ENCODE measurements at regions not wholly inside any gene's neighbourhood (a gene's known extent, or its start where the extent isn't known, plus 50 kb on each side); places are given as distances from the start of the nearest gene placed in this dataset.

DNA sequence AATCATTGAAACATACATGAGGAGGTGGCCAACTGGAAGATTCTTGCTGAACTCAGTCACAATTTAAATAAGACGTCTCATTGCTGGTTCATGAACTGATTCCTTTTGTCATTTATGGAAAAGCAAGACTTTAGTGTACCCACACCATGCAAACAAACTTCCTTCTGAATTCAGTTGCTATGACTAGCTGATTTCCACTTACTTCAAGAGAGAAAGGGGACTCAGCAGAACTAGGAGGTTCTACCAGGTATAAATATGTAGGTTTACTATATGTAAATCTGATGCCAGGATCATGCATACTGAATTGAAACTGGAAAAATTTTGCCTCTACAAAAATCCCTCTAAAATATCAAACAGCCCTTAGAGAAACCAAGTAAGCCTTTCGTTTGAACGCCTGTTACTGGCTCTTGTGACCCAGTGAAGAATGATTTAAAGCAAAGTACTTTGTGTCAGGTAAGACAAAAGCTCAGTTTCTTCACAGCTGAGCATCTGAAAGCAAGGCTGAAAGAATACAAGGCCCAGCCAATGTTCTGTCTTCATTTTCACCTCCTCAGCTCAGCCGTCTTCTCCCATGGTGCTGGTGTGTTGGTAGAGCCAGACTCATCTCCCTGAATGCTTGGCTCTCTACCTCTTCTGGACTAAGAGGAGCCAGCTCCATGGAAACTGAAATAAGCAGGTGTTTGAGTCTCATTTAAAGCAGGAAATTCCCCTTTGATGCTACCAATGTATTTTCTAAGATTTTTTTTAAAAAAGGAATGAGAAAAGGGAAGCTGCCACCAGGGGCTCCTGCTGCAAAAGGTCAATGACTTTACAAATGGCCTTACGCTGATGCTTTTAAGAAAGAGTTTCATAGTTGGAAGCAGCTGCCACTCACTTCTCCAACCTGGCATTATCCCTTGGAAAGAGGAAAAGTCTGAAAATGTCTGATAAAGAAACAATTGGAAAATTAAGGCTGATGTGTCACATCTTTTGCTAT lies 301.6 kb downstream of the EFHB start:
- DNase-seq (ENCODE audit: low read depth), result no peak
- no peak overlapping the region for H3K4me3 ChIP-seq (ENCODE audit: low read depth, low read length)
- TF ChIP-seq, protein P1, sequence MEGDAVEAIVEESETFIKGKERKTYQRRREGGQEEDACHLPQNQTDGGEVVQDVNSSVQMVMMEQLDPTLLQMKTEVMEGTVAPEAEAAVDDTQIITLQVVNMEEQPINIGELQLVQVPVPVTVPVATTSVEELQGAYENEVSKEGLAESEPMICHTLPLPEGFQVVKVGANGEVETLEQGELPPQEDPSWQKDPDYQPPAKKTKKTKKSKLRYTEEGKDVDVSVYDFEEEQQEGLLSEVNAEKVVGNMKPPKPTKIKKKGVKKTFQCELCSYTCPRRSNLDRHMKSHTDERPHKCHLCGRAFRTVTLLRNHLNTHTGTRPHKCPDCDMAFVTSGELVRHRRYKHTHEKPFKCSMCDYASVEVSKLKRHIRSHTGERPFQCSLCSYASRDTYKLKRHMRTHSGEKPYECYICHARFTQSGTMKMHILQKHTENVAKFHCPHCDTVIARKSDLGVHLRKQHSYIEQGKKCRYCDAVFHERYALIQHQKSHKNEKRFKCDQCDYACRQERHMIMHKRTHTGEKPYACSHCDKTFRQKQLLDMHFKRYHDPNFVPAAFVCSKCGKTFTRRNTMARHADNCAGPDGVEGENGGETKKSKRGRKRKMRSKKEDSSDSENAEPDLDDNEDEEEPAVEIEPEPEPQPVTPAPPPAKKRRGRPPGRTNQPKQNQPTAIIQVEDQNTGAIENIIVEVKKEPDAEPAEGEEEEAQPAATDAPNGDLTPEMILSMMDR (IDR thresholded peaks at IDR 0.05; ENCODE audit: insufficient read depth, low read depth, low read length), result no peak

DNA sequence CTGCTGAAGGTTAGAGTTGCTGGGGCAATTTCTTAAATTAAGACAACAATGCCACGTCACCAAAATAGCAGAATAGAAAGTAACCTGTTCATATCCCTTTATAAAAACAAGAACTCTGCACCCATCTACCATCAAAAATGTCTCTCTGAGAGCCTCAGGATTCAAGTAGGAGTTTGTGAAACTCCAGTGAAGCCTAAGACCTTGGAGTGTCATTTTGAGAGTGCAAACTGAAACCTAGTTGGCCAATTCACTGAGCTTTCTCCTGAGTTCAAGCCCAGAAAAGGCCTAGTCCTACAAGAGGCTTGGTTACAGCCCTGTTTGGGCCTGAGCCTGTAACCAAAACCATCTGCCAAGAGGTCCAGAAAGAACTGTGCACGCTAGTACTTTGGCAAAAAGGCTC lies 335.1 kb downstream of the EFHB start:
- no peak for DNase-seq (ENCODE audit: low read depth)
- no peak overlapping the region for H3K4me3 ChIP-seq (ENCODE audit: low read depth, low read length)
- TF ChIP-seq, protein P1 (IDR thresholded peaks at IDR 0.05; ENCODE audit: insufficient read depth, low read depth, low read length), result no peak

DNA sequence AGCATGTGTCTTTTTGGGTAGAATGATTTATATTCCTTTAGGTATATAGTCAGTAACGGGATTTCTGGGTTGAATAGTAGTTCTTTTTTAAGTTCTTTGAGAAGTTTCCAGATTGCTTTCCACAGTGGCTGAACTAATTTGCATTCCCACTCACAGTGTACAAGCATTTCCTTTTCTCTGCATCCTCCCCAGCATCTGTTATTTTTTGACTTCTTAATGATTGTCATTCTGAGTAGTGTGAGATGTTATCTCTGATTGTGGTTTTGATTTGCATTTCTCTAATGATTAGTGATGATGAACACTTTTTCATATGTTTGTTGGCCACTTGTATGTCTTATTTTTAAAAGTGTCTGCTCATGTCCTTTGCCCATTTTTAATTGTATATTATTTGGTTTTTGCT lies 337.6 kb downstream of the EFHB start:
- DNase-seq (ENCODE audit: low read depth), result no peak
- H3K4me3 ChIP-seq (ENCODE audit: low read depth, low read length), result no peak overlapping the region
- TF ChIP-seq, protein P1 (IDR thresholded peaks at IDR 0.05; ENCODE audit: insufficient read depth, low read depth, low read length), result no peak

DNA sequence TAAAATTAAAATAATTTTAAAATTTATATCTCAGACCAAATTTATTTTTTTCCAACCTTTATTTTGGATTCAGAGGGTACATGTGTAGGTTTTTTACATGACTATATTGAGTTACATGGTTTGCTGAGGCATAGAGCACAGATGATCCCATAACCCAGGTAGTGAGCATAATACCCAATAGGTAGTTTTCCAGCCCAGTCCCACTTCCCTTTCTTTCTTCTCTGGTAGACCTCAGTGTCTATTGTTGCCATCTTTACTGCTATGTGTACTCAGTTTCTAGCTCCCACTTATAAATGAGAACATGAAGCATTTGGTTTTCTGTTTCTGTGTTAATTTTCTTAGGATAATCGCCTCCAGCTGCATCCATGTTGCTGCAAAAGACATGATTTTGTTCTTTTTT lies 338.1 kb downstream of the EFHB start:
- no peak overlapping the region for H3K4me3 ChIP-seq (ENCODE audit: low read depth, low read length)
- DNase-seq (ENCODE audit: low read depth), result no peak
- TF ChIP-seq, protein P1 (IDR thresholded peaks at IDR 0.05; ENCODE audit: insufficient read depth, low read depth, low read length), result no peak

Measured in fibroblast of villous mesenchyme (primary cell).